ENCODE measurements at regions not wholly inside any gene's neighbourhood (a gene's known extent, or its start where the extent isn't known, plus 50 kb on each side); places are given as distances from the start of the nearest gene placed in this dataset.
"Not testable (repeated sequence)": the region's sequence is repeated elsewhere in the genome, so short reads cannot be mapped to it uniquely, and the experiment has no call there.

DNA sequence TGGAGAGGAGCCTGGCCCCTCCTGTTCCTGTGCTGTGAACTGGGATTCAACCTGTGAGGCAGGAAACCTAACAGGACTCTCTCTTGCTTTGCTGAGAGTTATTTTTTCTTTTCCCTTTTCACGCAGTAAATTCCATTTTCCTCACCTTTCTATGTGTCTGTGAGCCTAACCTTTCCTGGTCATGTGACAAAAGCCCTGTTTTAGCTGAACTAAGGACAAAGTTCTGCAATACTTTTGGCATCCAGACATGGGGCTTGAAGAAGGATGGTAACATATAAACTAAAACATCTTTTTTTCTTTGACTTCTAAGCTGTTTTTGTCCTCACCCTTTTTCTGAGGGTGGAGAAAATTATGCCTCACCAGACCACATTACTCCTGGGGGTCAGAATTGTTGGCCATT is 368.5 kb downstream of the HTR1B start:
- Histone ChIP-seq H3K27me3 (ENCODE audit: insufficient read depth, low read length, poor library complexity) (no peaks in the 10 kb centered on the region), H3K79me2 (ENCODE audit: insufficient read depth, low read length) (no peaks in the 10 kb centered on the region), H3K27ac (ENCODE audit: low read length) (no peak overlapping the region), H3K36me3 (ENCODE audit: insufficient read depth, low read length) (no peaks in the 10 kb centered on the region), H3K4me1 (ENCODE audit: insufficient read depth, low read length) (no peaks in the 10 kb centered on the region), H2AFZ (ENCODE audit: low read depth, low read length) (no peak overlapping the region), H3K9ac (ENCODE audit: low read depth, low read length) (no peak overlapping the region), H4K20me1 (ENCODE audit: insufficient read depth, low read length) (no peaks in the 10 kb centered on the region), H3K4me2 (ENCODE audit: insufficient read depth, low read length) (no peak overlapping the region), H3K4me3 (ENCODE audit: low read depth in 1 of 2, low read length in 2 of 2) (no peak overlapping the region), H3K9me3 (ENCODE audit: insufficient read depth, low read length, severe bottlenecking) (no peaks in the 10 kb centered on the region)
- no peak for DNase-seq
- TF ChIP-seq EZH2 (IDR thresholded peaks at IDR 0.05; ENCODE audit: borderline replicate concordance, low read depth, low read length, severe bottlenecking) = no peak
- TF ChIP-seq, protein P1, sequence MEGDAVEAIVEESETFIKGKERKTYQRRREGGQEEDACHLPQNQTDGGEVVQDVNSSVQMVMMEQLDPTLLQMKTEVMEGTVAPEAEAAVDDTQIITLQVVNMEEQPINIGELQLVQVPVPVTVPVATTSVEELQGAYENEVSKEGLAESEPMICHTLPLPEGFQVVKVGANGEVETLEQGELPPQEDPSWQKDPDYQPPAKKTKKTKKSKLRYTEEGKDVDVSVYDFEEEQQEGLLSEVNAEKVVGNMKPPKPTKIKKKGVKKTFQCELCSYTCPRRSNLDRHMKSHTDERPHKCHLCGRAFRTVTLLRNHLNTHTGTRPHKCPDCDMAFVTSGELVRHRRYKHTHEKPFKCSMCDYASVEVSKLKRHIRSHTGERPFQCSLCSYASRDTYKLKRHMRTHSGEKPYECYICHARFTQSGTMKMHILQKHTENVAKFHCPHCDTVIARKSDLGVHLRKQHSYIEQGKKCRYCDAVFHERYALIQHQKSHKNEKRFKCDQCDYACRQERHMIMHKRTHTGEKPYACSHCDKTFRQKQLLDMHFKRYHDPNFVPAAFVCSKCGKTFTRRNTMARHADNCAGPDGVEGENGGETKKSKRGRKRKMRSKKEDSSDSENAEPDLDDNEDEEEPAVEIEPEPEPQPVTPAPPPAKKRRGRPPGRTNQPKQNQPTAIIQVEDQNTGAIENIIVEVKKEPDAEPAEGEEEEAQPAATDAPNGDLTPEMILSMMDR (IDR thresholded peaks at IDR 0.05; ENCODE audit: borderline replicate concordance, extremely low read depth, low read length, poor library complexity, severe bottlenecking) = no peak
- no peak for ATAC-seq (ENCODE audit: insufficient read depth, low read depth)

DNA sequence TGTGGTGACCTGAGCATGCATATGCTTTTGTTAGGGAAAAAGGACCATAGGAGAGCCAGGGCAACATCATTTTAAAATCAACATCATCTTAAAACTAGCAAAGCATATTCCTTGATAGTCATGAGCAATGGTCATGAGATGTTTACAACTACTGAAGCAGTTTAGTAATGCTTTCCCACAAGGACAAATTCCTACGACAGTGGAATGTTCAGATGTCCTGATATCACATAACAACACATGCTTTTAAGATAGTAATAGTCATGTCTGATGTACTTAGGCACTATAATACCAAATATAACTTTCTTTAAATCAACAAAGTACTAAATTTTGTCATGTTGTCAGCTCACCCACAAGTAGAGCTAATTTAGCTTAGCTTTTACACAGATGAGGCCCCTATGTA is 370.3 kb downstream of the HTR1B start:
- no peak overlapping the region for H2AFZ ChIP-seq (ENCODE audit: low read depth, low read length)
- TF ChIP-seq EZH2 (IDR thresholded peaks at IDR 0.05; ENCODE audit: borderline replicate concordance, low read depth, low read length, severe bottlenecking) = no peak
- TF ChIP-seq, protein P1 (IDR thresholded peaks at IDR 0.05; ENCODE audit: borderline replicate concordance, extremely low read depth, low read length, poor library complexity, severe bottlenecking) = no peak
- H3K9ac ChIP-seq (ENCODE audit: low read depth, low read length) = no peak overlapping the region
- H4K20me1 ChIP-seq (ENCODE audit: insufficient read depth, low read length) = no peaks in the 10 kb centered on the region
- DNase-seq (no peak), ATAC-seq (ENCODE audit: insufficient read depth, low read depth) (no peak)
- no peak overlapping the region for H3K27ac ChIP-seq (ENCODE audit: low read length)
- no peaks in the 10 kb centered on the region for H3K79me2 ChIP-seq (ENCODE audit: insufficient read depth, low read length)
- H3K36me3 ChIP-seq (ENCODE audit: insufficient read depth, low read length) = no peaks in the 10 kb centered on the region
- H3K9me3 ChIP-seq (ENCODE audit: insufficient read depth, low read length, severe bottlenecking) = no peaks in the 10 kb centered on the region
- no peak overlapping the region for H3K4me2 ChIP-seq (ENCODE audit: insufficient read depth, low read length)
- H3K4me3 ChIP-seq (ENCODE audit: low read depth in 1 of 2, low read length in 2 of 2) = no peak overlapping the region
- H3K4me1 ChIP-seq (ENCODE audit: insufficient read depth, low read length) = no peaks in the 10 kb centered on the region
- H3K27me3 ChIP-seq (ENCODE audit: insufficient read depth, low read length, poor library complexity) = no peaks in the 10 kb centered on the region

DNA sequence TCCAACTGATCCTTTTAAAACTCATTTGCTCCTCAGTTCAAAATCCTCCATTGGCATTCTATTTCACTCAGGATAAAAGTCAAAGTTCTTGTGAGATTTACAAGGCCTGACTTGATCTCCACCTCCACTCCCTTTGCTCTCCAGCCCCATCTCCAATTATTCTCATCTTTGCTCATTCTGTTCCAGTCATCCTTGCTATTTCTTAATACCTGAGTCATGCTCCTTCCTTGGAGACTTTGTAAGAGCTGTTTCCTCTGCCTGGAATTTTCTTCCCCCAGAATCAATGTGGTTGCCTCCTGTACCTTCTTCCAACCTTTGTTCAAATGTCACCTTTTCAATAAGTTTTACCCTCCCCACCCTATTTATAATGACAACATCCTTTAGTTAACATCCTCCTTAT is 373.5 kb downstream of the HTR1B start:
- Histone ChIP-seq H3K9me3 (ENCODE audit: insufficient read depth, low read length, severe bottlenecking) (no peaks in the 10 kb centered on the region), H3K27ac (ENCODE audit: low read length) (no peak overlapping the region), H3K79me2 (ENCODE audit: insufficient read depth, low read length) (no peaks in the 10 kb centered on the region), H2AFZ (ENCODE audit: low read depth, low read length) (no peak overlapping the region), H3K27me3 (ENCODE audit: insufficient read depth, low read length, poor library complexity) (no peaks in the 10 kb centered on the region), H3K4me2 (ENCODE audit: insufficient read depth, low read length) (no peak overlapping the region), H4K20me1 (ENCODE audit: insufficient read depth, low read length) (no peaks in the 10 kb centered on the region), H3K4me1 (ENCODE audit: insufficient read depth, low read length) (no peaks in the 10 kb centered on the region), H3K36me3 (ENCODE audit: insufficient read depth, low read length) (no peaks in the 10 kb centered on the region), H3K4me3 (ENCODE audit: low read depth in 1 of 2, low read length in 2 of 2) (no peak overlapping the region), H3K9ac (ENCODE audit: low read depth, low read length) (no peak overlapping the region)
- DNase-seq (no peak), ATAC-seq (ENCODE audit: insufficient read depth, low read depth) (no peak)
- TF ChIP-seq, protein P1 (IDR thresholded peaks at IDR 0.05; ENCODE audit: borderline replicate concordance, extremely low read depth, low read length, poor library complexity, severe bottlenecking) = no peak
- no peak for TF ChIP-seq EZH2 (IDR thresholded peaks at IDR 0.05; ENCODE audit: borderline replicate concordance, low read depth, low read length, severe bottlenecking)

DNA sequence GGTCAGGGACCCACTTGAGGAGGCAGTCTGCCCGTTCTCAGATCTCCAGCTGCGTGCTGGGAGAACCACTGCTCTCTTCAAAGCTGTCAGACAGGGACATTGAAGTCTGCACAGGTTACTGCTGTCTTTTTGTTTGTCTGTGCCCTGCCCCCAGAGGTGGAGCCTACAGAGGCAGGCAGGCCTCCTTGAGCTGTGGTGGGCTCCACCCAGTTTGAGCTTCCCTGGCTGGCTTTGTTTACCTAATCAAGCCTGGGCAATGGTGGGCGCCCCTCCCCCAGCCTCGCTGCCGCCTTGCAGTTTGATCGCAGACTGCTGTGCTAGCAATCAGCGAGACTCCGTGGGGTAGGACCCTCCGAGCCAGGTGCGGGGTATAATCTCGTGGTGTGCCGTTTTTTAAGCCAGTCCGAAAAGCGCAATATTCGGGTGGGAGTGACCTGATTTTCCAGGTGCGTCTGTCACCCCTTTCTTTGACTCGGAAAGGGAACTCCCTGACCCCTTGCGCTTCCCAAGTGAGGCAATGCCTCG is 375.4 kb downstream of the HTR1B start:
- not testable (repeated sequence) for ATAC-seq (ENCODE audit: insufficient read depth, low read depth); H3K4me2 ChIP-seq (ENCODE audit: insufficient read depth, low read length); H3K27me3 ChIP-seq (ENCODE audit: insufficient read depth, low read length, poor library complexity); H3K79me2 ChIP-seq (ENCODE audit: insufficient read depth, low read length); H3K4me3 ChIP-seq (ENCODE audit: low read depth in 1 of 2, low read length in 2 of 2); H3K36me3 ChIP-seq (ENCODE audit: insufficient read depth, low read length); H3K4me1 ChIP-seq (ENCODE audit: insufficient read depth, low read length); H3K9me3 ChIP-seq (ENCODE audit: insufficient read depth, low read length, severe bottlenecking); H4K20me1 ChIP-seq (ENCODE audit: insufficient read depth, low read length); H3K9ac ChIP-seq (ENCODE audit: low read depth, low read length); H3K27ac ChIP-seq (ENCODE audit: low read length); DNase-seq; H2AFZ ChIP-seq (ENCODE audit: low read depth, low read length)

Data from DND-41 (cell line).